ENCODE measurements at regions not wholly inside any gene's neighbourhood (a gene's known extent, or its start where the extent isn't known, plus 50 kb on each side); places are given as distances from the start of the nearest gene placed in this dataset.

GRCh38 chr13:31081316-31081715, 80.4 kb downstream of the HSPH1 start:
- no peak for DNase-seq

GRCh38 chr13:31074756-31075155, 86.9 kb downstream of the HSPH1 start:
- no peak for DNase-seq

- no peak for DNase-seq
Measured at GRCh38 chr13:31073859-31074718, 87.6 kb downstream of the HSPH1 start.

- no peak for DNase-seq
Measured at GRCh38 chr13:31072041-31072440, 89.7 kb downstream of the HSPH1 start.

- DNase-seq: no peak
Measured at GRCh38 chr13:31069808-31070534, 91.7 kb downstream of the HSPH1 start.

- no peak for DNase-seq
Measured at GRCh38 chr13:31068119-31068423, 93.6 kb downstream of the HSPH1 start.

GRCh38 chr13:31067416-31068118, 94.1 kb downstream of the HSPH1 start:
- DNase-seq: no peak

- DNase-seq: no peak
Measured at GRCh38 chr13:31064636-31065035, 97.1 kb downstream of the HSPH1 start.

GRCh38 chr13:31063772-31064171, 97.9 kb downstream of the HSPH1 start:
- DNase-seq: no peak

- DNase-seq: no peak
Measured at GRCh38 chr13:31060655-31061054, 101.0 kb downstream of the HSPH1 start.

- DNase-seq: no peak
Measured at GRCh38 chr13:31060220-31060619, 101.5 kb downstream of the HSPH1 start.

GRCh38 chr13:31057403-31058033, 104.2 kb downstream of the HSPH1 start:
- DNase-seq: no peak

GRCh38 chr13:31056644-31057271, 104.9 kb downstream of the HSPH1 start:
- no peak for DNase-seq

- DNase-seq: no peak
Measured at GRCh38 chr13:31055589-31055988, 106.1 kb downstream of the HSPH1 start.

- DNase-seq: no peak
Measured at GRCh38 chr13:31054632-31055031, 107.1 kb downstream of the HSPH1 start.

GRCh38 chr13:31053896-31054295, 107.8 kb downstream of the HSPH1 start:
- no peak for DNase-seq

GRCh38 chr13:31053091-31053490, 108.6 kb downstream of the HSPH1 start:
- no peak for DNase-seq

- DNase-seq: no peak
Measured at GRCh38 chr13:31052478-31052877, 109.2 kb downstream of the HSPH1 start.

- no peak for DNase-seq
Measured at GRCh38 chr13:31051999-31052398, 109.7 kb downstream of the HSPH1 start.

- DNase-seq: no peak
Measured at GRCh38 chr13:31050486-31051400, 111.0 kb downstream of the HSPH1 start.

- DNase-seq: no peak
Measured at GRCh38 chr13:31049833-31050232, 111.9 kb downstream of the HSPH1 start.

- DNase-seq: no peak
Measured at GRCh38 chr13:31049083-31049482, 112.6 kb downstream of the HSPH1 start.

Measured in CD4-positive, alpha-beta T cell treated with Interleukin-21 for 1 hour (primary cell).